Ovary (tissue), 7 donors: ENCODE measurements at regions not wholly inside any gene's neighbourhood (a gene's known extent, or its start where the extent isn't known, plus 50 kb on each side); places are given as distances from the start of the nearest gene placed in this dataset.

Experiments used
- DNase-seq, 5 donors: peaks; one replicate each; pipeline ENCODE4 v3.0.0-alpha.2; 2019 to 2020
- H3K27ac ChIP-seq, 2 donors: fragments of 200-600 bp; one replicate each; pipeline versions ENCODE4 v1.5.1 to v1.8.0; 2019 to 2022
- H3K27me3 ChIP-seq: fragments of 200-600 bp; one replicate; pipeline ENCODE4 v1.8.0; 2022
- H3K36me3 ChIP-seq: fragments of 200-600 bp; sonication (generic); one replicate; pipeline ENCODE4 v1.5.1; 2019
- H3K4me1 ChIP-seq: one replicate; pipeline ENCODE4 v1.8.1; 2013; ENCODE audit warnings: mild to moderate bottlenecking, moderate library complexity; ENCODE audit not compliant: insufficient read depth
- H3K4me3 ChIP-seq: fragments of 200-600 bp; sonication (generic); one replicate; pipeline ENCODE4 v1.5.1; 2017
- H3K9me3 ChIP-seq, 2 donors: fragments of 200-600 bp in 1 of 2; sonication (generic) in 1 of 2; one replicate each; pipeline versions ENCODE4 v1.5.1 to v1.8.1; 2013 to 2019; ENCODE audit warnings: mild to moderate bottlenecking in 1 of 2, moderate library complexity in 1 of 2
- EP300 ChIP-seq: sonication (generic); formaldehyde crosslinking; IDR thresholded peaks from one replicate; pipeline ENCODE4 v1.6.1; 2017; ENCODE audit warnings: antibody characterized with exemption
- POLR2A ChIP-seq: fragments of 450-650 bp; IDR thresholded peaks from one replicate; pipeline ENCODE4 v1.6.1; 2017; ENCODE audit warnings: antibody characterized with exemption, mild to moderate bottlenecking, moderate library complexity
- WGBS, 3 donors: extraction: QIAGEN DNeasy Blood & Tissue Kit in 1 of 3; methylation state at CpG; one replicate each; pipeline versions ENCODE4 v1.1.5 to v1.1.7; 2013 to 2017; 5-methylcytosine and 5-hydroxymethylcytosine counted together
- intact Hi-C, 4 donors: fragments of 100-400 bp; cut with DNase I; formaldehyde crosslinking; loops; one replicate each; pipeline versions ENCODE4 v1.11.0 to v1.15.1; 2022 to 2023
- TF ChIP-seq, protein P1 (sequence below), 3 donors: fragments of 450-650 bp in 2 of 3; fragments of 200-600 bp in 1 of 3; IDR thresholded peaks; one replicate each; pipeline versions ENCODE4 v1.5.1 to v1.8.0; 2016 to 2022; ENCODE audit warnings: antibody characterized with exemption in 3 of 3, mild to moderate bottlenecking in 1 of 3
- donor health status: DM: no; HTN: no; CAD: no; lungs with moderate emphysema.
- donor health status: DM: no; HTN: no; CAD: no.
- donor health status: Bipolar disorder and iron deficiency.
- donor health status: DM: no; HTN: no; CAD: no.
- donor health status: DM: yes; HTN: yes; CAD: no.

DNA sequence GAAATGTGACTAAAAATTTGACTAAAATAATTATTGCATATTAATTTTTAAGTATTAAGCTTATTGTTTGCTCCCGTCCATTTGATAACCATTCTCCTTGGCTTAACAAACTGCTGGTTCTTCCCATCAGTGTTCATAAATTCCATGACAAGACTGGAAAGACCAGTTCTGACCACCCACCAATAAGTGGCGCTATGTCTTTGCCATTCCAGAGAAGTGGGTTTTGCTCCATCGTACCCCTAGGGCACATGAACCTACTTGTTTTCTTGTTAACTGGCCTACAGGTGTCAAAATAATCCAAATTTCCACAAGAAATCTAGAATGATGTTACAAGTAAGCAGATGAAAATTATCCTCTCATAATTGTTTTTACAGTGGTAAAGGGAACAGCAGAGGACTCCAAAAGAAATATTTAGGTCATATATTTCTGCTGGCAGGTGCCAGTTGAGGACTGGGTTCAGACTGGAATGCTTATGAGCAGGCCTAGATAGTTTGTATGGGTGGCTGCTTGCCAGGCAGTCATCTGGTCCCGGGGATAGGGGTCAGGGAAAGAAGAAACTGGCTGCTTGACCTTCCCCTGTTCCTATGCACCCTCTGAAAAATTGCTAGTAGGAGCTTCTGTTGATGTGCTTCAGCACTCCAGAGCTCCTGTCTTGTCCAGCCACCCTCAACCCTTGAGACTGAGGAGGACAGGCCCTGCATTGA is 283.1 kb upstream of the ADAMTSL1 start:
- TF ChIP-seq, protein P1, sequence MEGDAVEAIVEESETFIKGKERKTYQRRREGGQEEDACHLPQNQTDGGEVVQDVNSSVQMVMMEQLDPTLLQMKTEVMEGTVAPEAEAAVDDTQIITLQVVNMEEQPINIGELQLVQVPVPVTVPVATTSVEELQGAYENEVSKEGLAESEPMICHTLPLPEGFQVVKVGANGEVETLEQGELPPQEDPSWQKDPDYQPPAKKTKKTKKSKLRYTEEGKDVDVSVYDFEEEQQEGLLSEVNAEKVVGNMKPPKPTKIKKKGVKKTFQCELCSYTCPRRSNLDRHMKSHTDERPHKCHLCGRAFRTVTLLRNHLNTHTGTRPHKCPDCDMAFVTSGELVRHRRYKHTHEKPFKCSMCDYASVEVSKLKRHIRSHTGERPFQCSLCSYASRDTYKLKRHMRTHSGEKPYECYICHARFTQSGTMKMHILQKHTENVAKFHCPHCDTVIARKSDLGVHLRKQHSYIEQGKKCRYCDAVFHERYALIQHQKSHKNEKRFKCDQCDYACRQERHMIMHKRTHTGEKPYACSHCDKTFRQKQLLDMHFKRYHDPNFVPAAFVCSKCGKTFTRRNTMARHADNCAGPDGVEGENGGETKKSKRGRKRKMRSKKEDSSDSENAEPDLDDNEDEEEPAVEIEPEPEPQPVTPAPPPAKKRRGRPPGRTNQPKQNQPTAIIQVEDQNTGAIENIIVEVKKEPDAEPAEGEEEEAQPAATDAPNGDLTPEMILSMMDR (IDR thresholded peaks at IDR 0.05), result no peak
- no peak for TF ChIP-seq EP300
- no peak for TF ChIP-seq POLR2A
- 75 to 80% (median 77%) methylated on average over 4 of the region's 4 CpGs for WGBS, 3 donors
- no peaks in the 10 kb centered on the region for H3K9me3 ChIP-seq
- no peak for DNase-seq
- no peaks in the 10 kb centered on the region for H3K36me3 ChIP-seq
- H3K4me1 ChIP-seq, result no peaks in the 10 kb centered on the region
- H3K27me3 ChIP-seq, result no peaks in the 10 kb centered on the region
- intact Hi-C loops, result no loop called here
- H3K4me3 ChIP-seq, result no peak overlapping the region
- no peak overlapping the region for H3K27ac ChIP-seq

DNA sequence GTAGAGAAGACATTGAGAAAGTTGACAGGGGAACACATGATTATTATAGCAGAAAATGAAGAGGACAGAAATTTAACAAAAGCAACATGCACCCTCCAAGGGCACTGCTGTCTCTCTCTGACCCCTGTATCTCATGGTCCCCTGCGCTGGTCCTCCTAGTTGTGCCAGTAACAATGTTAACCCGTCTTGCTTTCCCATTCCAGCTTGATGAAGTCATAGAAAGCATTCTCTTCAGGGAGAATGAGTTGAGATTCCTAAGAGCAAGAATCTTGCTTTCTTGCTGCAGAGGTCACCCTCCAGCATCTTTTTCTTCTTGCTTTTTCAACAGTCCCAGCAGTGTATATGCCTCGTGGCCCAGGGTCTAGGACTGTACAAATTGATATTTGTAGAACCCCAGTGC is 279.6 kb upstream of the ADAMTSL1 start:
- WGBS, 3 donors, result 56 to 73% (median 68%) methylated on average over 3 of the region's 3 CpGs
- intact Hi-C loops, result no loop called here

DNA sequence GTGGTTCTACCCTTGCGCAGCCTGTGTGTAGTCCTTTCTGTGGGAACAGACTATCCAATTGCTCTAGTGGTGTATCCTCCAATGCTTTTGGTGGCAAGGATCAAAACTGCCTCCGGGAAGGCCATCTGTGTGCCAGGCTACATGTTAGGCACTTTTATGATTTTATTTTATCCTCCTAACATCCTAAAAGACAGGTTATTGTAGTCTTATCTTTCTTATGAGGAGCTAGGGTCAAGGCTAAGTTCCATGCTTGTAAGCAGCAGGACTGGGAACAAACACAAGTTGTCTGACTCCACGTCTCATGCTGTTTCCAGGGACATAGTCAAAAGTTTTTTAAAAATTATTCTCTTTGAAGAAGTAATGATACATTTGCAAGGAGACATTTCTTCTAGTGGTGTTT is 278.7 kb upstream of the ADAMTSL1 start:
- no peak overlapping the region for H3K27ac ChIP-seq
- no peak for DNase-seq
- 74 to 88% (median 74%) methylated on average over 3 of the region's 3 CpGs for WGBS, 3 donors
- no peaks in the 10 kb centered on the region for H3K36me3 ChIP-seq
- intact Hi-C loops, result no loop called here
- H3K27me3 ChIP-seq, result no peaks in the 10 kb centered on the region
- TF ChIP-seq, protein P1 (IDR thresholded peaks at IDR 0.05), result no peak
- TF ChIP-seq EP300, result no peak
- TF ChIP-seq POLR2A, result no peak
- H3K4me1 ChIP-seq, result no peaks in the 10 kb centered on the region
- no peak overlapping the region for H3K4me3 ChIP-seq
- H3K9me3 ChIP-seq, result no peaks in the 10 kb centered on the region

More for the DNA sequence above, 279.6 kb upstream of the ADAMTSL1 start:
- H3K4me3 ChIP-seq, result no peak overlapping the region
- H3K27ac ChIP-seq, result no peak overlapping the region
- no peaks in the 10 kb centered on the region for H3K36me3 ChIP-seq
- TF ChIP-seq POLR2A (no peak), EP300 (no peak)
- TF ChIP-seq, protein P1 (IDR thresholded peaks at IDR 0.05), result no peak
- H3K9me3 ChIP-seq, result no peaks in the 10 kb centered on the region
- H3K27me3 ChIP-seq, result no peaks in the 10 kb centered on the region
- no peak for DNase-seq
- no peaks in the 10 kb centered on the region for H3K4me1 ChIP-seq

DNA sequence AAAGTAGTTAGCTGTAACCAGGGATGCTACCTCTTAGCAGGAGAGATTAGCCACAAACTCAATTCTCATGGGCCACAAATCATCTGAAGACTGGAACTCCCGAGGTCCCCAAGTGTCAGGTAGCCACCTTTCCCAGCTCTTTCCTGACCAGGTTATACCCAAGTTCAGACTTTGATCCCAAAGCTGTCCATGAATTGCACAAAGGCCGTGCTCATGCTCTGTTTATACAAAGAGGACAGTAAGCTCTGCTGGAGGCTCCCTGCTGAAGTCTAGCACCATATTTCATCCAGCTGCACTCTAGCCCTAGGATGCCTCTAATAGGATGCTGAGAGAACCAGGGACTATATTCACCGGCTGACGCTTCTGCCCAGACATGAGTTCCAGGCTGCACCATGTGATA is 271.0 kb upstream of the ADAMTSL1 start:
- no peaks in the 10 kb centered on the region for H3K27me3 ChIP-seq
- 92% methylated on average over 4 of the region's 4 CpGs for WGBS, 3 donors
- no peak overlapping the region for H3K27ac ChIP-seq
- intact Hi-C loops, result no loop called here
- no peak for DNase-seq
- TF ChIP-seq EP300 (no peak), POLR2A (no peak)
- TF ChIP-seq, protein P1 (IDR thresholded peaks at IDR 0.05), result no peak
- no peak overlapping the region for H3K4me3 ChIP-seq
- no peaks in the 10 kb centered on the region for H3K4me1 ChIP-seq
- H3K36me3 ChIP-seq, result no peaks in the 10 kb centered on the region
- H3K9me3 ChIP-seq, result no peaks in the 10 kb centered on the region
